ENCODE measurements at regions not wholly inside any gene's neighbourhood (a gene's known extent, or its start where the extent isn't known, plus 50 kb on each side); places are given as distances from the start of the nearest gene placed in this dataset.

GRCh38 chr6:164616917-164617524 is 692.4 kb downstream of the C6orf118 start:
- ChIA-PET RAD21 (ENCODE audit: low non-redundant PET in 1 of 2, low total read pairs in 2 of 2, uncharacterized antibody in 2 of 2, unreplicated experiment in 2 of 2) (no interaction called here), POLR2A (no interaction called here), CTCF (no interaction called here)
- Histone ChIP-seq H3K9ac (ENCODE audit: low read length) (no peak overlapping the region), H3K9me3 (ENCODE audit: control insufficient read depth in 1 of 2, insufficient read depth in 1 of 2, low read depth in 1 of 2, low read length in 2 of 2) (peaks cover 11 to 14% of the 10 kb centered on the region in 2 experiments; a peak in 2 of 4 replicates), H3K36me3 (ENCODE audit: control insufficient read depth in 1 of 2, insufficient read depth in 2 of 2, low read length in 2 of 2) (no peaks in the 10 kb centered on the region), H3K4me1 (ENCODE audit: control insufficient read depth in 1 of 2, insufficient read depth in 2 of 2, low read length in 2 of 2) (no peaks in the 10 kb centered on the region), H3K9me2 (ENCODE audit: insufficient read depth) (no peaks in the 10 kb centered on the region), H4K20me1 (ENCODE audit: insufficient read depth) (no peaks in the 10 kb centered on the region), H3K4me3 (replicated peaks in 1 of 2; ENCODE audit: low read depth in 1 of 2, low read length in 2 of 2) (no peak overlapping the region), H3K27ac (ENCODE audit: low read depth, low read length) (no peak overlapping the region), H3K4me2 (ENCODE audit: low read length) (no peak overlapping the region), H2AFZ (ENCODE audit: low read depth, low read length, poor library complexity, severe bottlenecking) (no peak overlapping the region), H3K79me2 (ENCODE audit: insufficient read depth, low read length) (no peaks in the 10 kb centered on the region), H3K27me3 (ENCODE audit: insufficient read depth, low read length) (no peaks in the 10 kb centered on the region)
- TF ChIP-seq ZFX (IDR thresholded peaks at IDR 0.05) = no peak
- TF ChIP-seq CEBPB (IDR thresholded peaks at IDR 0.05; ENCODE audit: low read depth) = no peak
- TF ChIP-seq EGR1 (IDR thresholded peaks at IDR 0.05; ENCODE audit: low read depth) = no peak
- no peak for TF ChIP-seq EZH2 (IDR thresholded peaks at IDR 0.05)
- TF ChIP-seq ELF1 (IDR thresholded peaks at IDR 0.05; ENCODE audit: borderline replicate concordance, low read depth) = no peak
- no peak for TF ChIP-seq POLR2AphosphoS5 (IDR thresholded peaks at IDR 0.05; ENCODE audit: low read depth, low read length)
- TF ChIP-seq POLR2A (IDR thresholded peaks at IDR 0.05; ENCODE audit: borderline replicate concordance, extremely low read depth, insufficient read depth, insufficient read length) = no peak
- no peak for TF ChIP-seq CTCF (IDR thresholded peaks at IDR 0.05 in 2 of 3, conservative IDR thresholded peaks at IDR 0.05 in 1 of 3; ENCODE audit: borderline replicate concordance in 1 of 3, insufficient read depth in 1 of 3, low read depth in 2 of 3, low read length in 2 of 3)
- TF ChIP-seq ZNF274 (IDR thresholded peaks at IDR 0.05; ENCODE audit: low read depth, low read length) = no peak
- TF ChIP-seq TCF7L2 (IDR thresholded peaks at IDR 0.05; ENCODE audit: borderline replicate concordance, extremely low read depth, insufficient read depth, insufficient read length) = no peak
- TF ChIP-seq, protein P1, sequence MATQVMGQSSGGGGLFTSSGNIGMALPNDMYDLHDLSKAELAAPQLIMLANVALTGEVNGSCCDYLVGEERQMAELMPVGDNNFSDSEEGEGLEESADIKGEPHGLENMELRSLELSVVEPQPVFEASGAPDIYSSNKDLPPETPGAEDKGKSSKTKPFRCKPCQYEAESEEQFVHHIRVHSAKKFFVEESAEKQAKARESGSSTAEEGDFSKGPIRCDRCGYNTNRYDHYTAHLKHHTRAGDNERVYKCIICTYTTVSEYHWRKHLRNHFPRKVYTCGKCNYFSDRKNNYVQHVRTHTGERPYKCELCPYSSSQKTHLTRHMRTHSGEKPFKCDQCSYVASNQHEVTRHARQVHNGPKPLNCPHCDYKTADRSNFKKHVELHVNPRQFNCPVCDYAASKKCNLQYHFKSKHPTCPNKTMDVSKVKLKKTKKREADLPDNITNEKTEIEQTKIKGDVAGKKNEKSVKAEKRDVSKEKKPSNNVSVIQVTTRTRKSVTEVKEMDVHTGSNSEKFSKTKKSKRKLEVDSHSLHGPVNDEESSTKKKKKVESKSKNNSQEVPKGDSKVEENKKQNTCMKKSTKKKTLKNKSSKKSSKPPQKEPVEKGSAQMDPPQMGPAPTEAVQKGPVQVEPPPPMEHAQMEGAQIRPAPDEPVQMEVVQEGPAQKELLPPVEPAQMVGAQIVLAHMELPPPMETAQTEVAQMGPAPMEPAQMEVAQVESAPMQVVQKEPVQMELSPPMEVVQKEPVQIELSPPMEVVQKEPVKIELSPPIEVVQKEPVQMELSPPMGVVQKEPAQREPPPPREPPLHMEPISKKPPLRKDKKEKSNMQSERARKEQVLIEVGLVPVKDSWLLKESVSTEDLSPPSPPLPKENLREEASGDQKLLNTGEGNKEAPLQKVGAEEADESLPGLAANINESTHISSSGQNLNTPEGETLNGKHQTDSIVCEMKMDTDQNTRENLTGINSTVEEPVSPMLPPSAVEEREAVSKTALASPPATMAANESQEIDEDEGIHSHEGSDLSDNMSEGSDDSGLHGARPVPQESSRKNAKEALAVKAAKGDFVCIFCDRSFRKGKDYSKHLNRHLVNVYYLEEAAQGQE (IDR thresholded peaks at IDR 0.05; ENCODE audit: low read depth) = no peak
- no peak for TF ChIP-seq SP1 (IDR thresholded peaks at IDR 0.05; ENCODE audit: low read depth)
- no peak for TF ChIP-seq SRF (IDR thresholded peaks at IDR 0.05; ENCODE audit: low read depth)
- TF ChIP-seq JUND (IDR thresholded peaks at IDR 0.05) = no peak
- no peak for TF ChIP-seq FOSL1 (IDR thresholded peaks at IDR 0.05; ENCODE audit: low read depth)
- TF ChIP-seq SIN3A (IDR thresholded peaks at IDR 0.05; ENCODE audit: low read depth) = no peak
- TF ChIP-seq YY1 (IDR thresholded peaks at IDR 0.05; ENCODE audit: extremely low read depth, insufficient replicate concordance, low read depth, low read length) = no peak
- TF ChIP-seq, protein P2, sequence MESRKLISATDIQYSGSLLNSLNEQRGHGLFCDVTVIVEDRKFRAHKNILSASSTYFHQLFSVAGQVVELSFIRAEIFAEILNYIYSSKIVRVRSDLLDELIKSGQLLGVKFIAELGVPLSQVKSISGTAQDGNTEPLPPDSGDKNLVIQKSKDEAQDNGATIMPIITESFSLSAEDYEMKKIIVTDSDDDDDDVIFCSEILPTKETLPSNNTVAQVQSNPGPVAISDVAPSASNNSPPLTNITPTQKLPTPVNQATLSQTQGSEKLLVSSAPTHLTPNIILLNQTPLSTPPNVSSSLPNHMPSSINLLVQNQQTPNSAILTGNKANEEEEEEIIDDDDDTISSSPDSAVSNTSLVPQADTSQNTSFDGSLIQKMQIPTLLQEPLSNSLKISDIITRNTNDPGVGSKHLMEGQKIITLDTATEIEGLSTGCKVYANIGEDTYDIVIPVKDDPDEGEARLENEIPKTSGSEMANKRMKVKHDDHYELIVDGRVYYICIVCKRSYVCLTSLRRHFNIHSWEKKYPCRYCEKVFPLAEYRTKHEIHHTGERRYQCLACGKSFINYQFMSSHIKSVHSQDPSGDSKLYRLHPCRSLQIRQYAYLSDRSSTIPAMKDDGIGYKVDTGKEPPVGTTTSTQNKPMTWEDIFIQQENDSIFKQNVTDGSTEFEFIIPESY (IDR thresholded peaks at IDR 0.05; ENCODE audit: extremely low read depth, insufficient replicate concordance, low read length) = no peak
- DNase-seq (ENCODE audit: low read depth, low spot score) (no peak), ATAC-seq (no peak)
- intact Hi-C loops (cut with micrococcal nuclease) = no loop called here
- BruUV-seq (replicated peaks) = no TSS peak
